ENCODE measurements at regions not wholly inside any gene's neighbourhood (a gene's known extent, or its start where the extent isn't known, plus 50 kb on each side); places are given as distances from the start of the nearest gene placed in this dataset.

GRCh38 chr3:8254489-8254888 lies 247.1 kb upstream of the LMCD1 start:
- no peak for DNase-seq (ENCODE audit: low read depth in 2 of 2)

DNA sequence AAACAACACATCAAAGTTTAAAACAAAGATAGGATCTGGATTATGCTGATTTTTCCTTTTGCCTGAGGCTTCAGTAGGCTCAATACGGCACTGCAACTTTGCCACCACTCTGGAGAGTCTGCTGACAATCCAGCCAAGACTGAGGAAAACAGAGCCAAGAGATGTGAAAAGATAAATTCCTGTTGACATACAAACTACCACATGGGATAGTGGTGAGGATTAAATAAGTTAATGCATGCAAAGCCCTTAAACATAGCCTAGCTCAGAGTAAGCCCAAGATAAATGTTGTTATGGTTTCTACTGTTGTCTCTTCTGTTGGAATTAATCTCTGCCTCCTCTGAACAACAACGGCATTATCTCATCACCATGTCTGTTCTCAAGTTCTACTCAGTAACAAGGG lies 245.9 kb upstream of the LMCD1 start:
- DNase-seq (ENCODE audit: low read depth in 2 of 2): no peak

DNA sequence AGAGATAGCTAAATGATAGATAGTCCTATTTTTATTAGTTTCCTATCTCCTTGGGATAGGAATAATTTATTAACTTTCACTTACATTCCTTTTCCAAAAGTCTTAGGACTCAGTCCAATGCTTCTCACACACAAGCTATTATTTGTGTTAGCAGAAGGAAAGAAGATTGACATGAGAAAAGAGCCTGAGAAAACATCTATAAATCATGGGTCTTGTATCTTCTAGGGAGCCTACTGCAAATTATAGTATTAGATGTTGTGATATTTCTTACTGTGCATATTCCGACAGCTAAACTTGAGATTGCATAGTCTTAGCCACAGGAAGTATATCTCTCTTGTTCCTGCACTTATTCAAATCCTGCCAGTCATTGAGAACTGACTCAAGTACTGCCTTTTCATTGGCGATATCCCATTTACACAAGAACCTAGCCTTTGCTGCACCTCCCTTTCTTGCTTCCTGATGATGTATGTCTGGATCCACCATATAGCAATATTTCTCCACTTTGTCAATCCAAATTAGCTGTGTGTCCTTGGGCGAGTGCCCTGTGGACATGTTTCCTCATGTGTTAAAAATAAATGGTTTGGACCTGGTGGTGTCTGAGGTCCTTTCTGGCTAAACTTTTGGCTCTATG lies 245.1 kb upstream of the LMCD1 start:
- no peak for DNase-seq (ENCODE audit: low read depth in 2 of 2)

GRCh38 chr3:8261018-8261417 lies 240.6 kb upstream of the LMCD1 start:
- DNase-seq (ENCODE audit: low read depth in 2 of 2): no peak

DNA sequence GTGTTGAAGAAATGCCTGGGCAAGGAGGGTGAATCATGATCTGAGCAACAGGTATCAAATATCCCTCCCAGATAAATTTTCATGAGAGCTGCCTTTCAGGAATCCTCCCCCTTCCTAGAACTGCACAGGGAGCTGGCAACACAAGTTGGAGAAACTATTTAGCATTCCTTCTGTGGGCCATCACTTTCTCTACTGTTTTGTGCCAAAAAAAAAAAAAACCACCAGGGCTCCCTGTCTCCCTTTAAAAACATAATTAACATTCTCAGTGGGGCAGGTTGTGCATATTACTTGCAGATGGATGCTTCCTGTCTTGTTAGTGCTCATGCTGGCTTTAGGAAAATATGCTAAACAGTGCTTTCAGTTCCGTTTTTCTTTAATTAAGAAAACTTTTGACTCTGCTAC lies 234.9 kb upstream of the LMCD1 start:
- no peak for DNase-seq (ENCODE audit: low read depth in 2 of 2)

DNA sequence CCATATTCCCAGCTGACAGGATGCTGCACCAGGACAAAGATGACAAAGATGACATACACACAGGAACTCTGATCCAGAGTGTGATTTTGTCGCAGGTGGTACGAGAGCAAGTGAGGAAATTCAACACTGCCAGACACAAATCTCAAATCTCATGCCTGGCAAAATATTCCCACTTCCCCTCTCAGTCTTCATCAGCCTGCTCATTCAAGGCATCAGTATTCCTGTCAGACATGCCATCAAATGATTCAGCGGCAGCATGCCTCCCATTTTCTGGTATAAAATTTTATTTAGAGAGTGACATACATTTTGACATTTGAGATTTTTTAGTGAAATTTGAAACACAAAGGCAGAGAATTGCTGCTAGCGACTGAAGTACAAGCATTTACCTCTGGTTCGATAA lies 228.1 kb upstream of the LMCD1 start:
- no peak for DNase-seq (ENCODE audit: low read depth in 2 of 2)

- no peak for DNase-seq (ENCODE audit: low read depth in 2 of 2)
These were observed 225.6 kb upstream of the LMCD1 start for GRCh38 chr3:8276056-8276455.

GRCh38 chr3:8276506-8276905 lies 225.1 kb upstream of the LMCD1 start:
- no peak for DNase-seq (ENCODE audit: low read depth in 2 of 2)

DNA sequence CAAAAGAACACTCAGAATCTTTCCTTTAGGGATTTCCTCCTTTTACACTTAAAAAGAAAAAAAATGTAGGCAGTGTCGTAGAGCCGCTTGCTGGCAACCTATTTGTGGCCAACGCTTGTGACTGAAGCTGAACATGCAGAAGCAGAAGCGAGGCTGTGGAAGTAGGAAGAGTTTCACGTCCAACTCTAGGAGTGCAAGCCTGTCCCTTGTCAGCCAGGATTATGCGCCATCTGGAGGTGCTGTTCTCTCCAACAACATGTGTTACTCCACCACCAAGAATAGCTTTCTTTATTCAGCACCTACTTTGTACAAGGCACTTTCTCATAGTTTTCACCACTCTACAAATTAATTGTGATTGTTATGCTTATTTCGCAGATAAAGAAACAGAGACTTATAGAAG lies 223.2 kb upstream of the LMCD1 start:
- no peak for DNase-seq (ENCODE audit: low read depth in 2 of 2)

DNA sequence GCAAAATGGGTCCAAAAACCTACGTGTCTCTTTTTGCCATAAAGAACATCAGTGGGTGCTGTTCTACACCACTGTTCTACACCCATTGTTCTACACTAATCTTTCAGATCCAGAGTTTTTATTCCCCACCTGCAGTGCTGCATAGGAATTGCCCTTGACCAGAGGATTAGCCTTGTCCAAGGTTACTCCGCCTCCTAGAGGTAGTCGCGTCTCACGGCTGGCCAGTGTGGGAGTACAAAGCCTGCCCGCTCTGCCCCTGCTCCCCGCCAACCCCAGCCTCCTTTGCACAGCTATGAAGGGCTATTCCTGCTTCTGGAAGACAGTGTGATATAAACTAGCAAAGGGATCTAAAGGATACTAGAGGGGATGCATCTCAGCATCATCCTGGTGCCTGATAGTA lies 222.1 kb upstream of the LMCD1 start:
- DNase-seq (ENCODE audit: low read depth in 2 of 2): no peak

DNA sequence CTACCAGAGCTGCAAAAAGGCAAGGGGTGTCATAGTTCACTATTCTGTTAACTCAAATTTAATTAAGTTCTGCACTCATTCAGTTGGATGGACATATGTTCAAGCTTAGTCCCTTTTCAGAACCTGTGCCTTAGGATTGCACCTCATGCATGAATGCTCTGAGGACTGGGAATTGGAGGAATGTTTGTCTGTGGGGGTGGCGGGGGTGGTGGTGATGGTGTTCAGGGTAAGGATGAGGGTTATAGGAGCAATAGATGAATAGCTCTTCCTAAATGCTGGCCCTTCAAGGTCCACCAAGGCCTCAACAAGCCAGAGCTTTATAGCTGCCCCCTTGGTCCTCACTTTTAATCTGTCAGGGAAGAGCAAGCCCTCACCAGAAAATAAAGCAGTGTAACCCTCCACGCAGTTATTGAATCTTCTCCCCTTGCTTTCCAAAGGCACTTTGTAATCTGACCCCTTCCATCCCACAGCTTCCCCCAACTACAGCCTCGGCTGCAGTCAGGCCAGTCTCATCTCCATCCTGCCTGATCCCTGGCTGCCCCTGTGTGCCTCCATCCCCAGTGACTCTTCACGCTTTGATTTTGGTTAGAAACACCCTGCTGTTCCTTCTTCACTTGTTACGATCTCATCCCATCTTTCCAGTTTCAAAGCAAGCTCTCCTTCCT lies 221.6 kb upstream of the LMCD1 start:
- DNase-seq (ENCODE audit: low read depth in 2 of 2): no peak

DNA sequence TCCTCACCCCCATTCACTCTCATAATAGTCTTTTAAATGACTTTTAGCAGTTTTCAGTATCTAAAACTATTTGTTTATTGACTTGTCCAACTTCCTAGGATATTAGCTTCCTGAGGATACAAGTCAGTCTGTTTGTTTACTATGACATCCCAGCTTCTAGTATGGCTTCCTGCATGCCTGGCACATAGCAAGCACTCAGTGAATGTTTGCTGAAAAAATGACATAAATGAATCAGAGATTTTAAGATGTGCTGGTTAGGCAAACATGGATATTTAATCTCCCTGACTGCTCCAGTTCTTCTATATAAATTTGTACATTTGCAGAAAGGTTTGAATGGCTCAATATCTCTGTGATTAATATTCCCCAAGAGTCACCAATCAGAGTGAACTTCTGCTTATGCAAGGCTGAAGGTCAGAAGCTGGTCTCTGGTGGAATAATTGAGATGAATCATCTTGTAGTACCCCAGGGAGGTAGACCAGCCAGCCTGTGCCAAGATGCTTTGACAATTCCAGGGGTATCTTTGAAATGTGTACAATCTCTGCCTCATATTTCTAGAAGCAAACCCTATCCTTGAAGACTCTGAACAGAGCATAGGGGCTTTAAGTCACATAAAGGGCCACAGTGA lies 219.0 kb upstream of the LMCD1 start:
- DNase-seq (ENCODE audit: low read depth in 2 of 2): no peak

DNA sequence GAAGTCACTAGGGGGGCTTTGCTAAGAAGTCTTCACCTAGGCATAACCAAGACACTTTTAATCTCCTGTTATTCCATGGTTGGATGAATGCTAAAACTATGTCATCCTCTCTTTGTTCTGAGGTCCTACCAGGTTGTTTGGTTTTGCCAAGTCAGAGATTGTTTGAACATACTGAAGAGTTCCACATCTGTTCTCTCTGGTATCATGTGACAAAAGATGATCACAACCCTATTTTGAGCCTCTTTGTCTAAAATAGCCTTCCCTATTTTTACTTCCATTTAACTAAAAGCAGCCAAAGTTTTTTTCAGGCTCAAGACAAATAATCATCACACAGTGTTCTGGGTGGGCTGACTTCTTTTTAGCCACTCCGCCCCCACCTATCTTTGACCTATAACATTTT lies 218.4 kb upstream of the LMCD1 start:
- DNase-seq (ENCODE audit: low read depth in 2 of 2): no peak

DNA sequence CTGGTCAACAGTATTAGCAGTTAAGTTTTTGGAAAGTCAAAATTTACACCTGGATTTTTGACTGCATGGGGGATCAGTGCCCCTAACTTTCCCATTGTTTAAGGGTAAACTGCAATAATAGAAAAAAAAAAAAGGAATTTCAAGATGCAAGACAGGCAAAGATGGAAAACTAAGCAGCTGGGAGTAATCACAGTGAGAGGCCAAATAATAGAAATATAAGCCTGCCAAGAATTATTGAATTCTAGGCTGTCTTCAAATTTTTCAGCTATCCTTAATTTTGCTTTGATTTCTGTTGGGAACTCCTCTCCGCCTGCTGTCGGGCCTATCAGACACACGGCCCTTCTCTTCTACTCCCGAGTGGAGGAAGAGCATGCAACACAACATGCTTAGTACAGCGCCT lies 215.5 kb upstream of the LMCD1 start:
- DNase-seq (ENCODE audit: low read depth in 2 of 2): no peak

- no peak for DNase-seq (ENCODE audit: low read depth in 2 of 2)
These were observed 214.9 kb upstream of the LMCD1 start for GRCh38 chr3:8286749-8287148.

GRCh38 chr3:8290611-8291010 lies 211.0 kb upstream of the LMCD1 start:
- no peak for DNase-seq (ENCODE audit: low read depth in 2 of 2)

GRCh38 chr3:8296461-8296860 lies 205.2 kb upstream of the LMCD1 start:
- DNase-seq (ENCODE audit: low read depth in 2 of 2): no peak

GRCh38 chr3:8298021-8298954 lies 203.3 kb upstream of the LMCD1 start:
- no peak for DNase-seq (ENCODE audit: low read depth in 2 of 2)

DNA sequence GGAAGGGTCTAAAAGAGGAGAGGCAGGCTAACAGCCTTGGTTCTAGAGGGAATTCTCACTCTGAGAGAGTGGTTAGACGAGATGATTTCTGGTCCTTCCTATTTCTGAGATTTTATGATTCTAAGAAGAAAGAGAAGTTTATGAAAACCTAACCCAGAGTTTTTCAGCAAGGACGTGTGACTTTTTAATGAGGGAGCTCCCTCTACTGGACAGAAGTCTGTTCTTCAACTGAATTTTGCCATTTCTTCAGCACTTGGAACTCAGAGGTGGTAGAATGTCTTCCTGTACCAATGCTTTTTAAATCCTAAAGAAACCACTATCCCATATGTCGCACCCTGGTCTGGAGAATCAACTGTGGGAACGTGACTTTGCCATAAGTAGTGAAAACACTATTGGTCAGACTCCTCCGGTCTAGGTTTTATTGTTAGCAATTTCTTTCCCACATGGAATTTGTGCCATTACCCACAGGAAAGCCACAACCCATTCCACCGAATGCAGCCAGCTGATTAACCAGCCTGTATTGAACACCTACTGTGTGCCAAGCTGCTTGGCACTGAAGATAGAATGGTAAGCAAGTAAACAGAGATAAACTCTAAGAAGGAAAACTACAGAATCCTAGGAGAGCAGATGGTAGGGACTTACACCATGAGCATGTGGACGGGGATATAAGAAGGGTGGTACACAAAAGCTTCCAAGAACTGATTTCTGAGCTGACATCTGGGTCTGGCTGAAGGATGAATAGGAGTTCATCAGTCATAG lies 199.5 kb upstream of the LMCD1 start:
- DNase-seq (ENCODE audit: low read depth in 2 of 2): no peak

DNA sequence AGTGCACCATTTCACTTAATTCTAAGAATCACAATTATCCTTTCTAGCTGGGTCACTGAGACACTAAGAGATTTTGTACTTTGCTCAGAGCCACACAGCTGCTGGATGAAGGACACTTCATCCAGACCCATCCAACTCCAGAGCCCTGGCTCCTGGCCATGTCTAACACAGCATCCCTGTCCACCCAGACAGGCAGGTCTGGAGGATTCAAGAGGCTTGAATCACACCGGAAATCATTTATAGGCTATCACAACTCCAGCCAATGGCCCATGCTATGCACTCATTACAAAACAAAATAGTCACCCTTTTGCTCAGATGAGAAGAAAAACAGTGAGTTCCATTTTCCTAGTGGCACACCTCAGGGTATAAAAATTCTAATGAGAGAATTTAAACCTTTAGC lies 198.2 kb upstream of the LMCD1 start:
- DNase-seq (ENCODE audit: low read depth in 2 of 2): no peak

DNA sequence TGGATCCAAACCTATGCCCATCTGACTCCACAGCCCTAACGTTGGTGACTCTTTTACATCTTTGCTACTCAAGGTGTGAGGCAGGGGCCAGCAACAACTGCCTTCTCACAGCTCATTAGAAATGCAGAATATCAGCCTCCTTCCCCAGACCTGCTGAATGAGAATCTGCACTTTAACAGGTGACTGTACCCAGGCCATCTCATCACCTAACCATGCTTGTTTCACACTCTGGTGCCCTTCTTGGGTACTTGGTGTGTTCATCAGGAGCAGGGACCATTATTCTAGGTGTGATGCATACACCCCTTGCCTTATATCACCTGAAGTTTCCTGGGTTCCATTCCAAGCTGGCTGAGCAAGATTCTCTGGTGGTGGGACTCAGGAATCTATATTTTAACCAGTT lies 196.3 kb upstream of the LMCD1 start:
- no peak for DNase-seq (ENCODE audit: low read depth in 2 of 2)
